IMR-90 (cell line): ENCODE measurements at regions not wholly inside any gene's neighbourhood (a gene's known extent, or its start where the extent isn't known, plus 50 kb on each side); places are given as distances from the start of the nearest gene placed in this dataset.

ENCODE experiments used
- ATAC-seq: fragments of 200-7000 bp; cut with Tn5 transposase; 2 replicates; pipeline ENCODE4 v1.9.1; 2020; ENCODE audit warnings: low read depth, mild to moderate bottlenecking, moderate library complexity
- BruUV-seq: library from RNA; stranded (reverse); fragments of 400-500 nt; replicated peaks from 2 replicates; lab custom pipeline; 2021; lab: Mats Ljungman, UMichigan
- CTCF ChIA-PET: fragments of 300-600 bp; formaldehyde crosslinking; extraction: SDS; loops from one replicate; lab custom pipeline; 2021; ENCODE audit warnings: antibody characterized with exemption; lab: Yijun Ruan, JAX
- POLR2A ChIA-PET: fragments of 300-600 bp; sonication (Branson Sonifier 250); formaldehyde crosslinking; loops from one replicate; lab custom pipeline; 2022; ENCODE audit warnings: antibody characterized with exemption; ENCODE audit not compliant: unreplicated experiment; lab: Charles Lee
- DNase-seq: peaks from one replicate; pipeline ENCODE4 v3.0.0; 2013
- H2AFZ ChIP-seq: replicated peaks from 2 replicates; pipeline ENCODE3; 2013; ENCODE audit warnings: low read length, mild to moderate bottlenecking; ENCODE audit not compliant: poor library complexity
- H2AK5ac ChIP-seq: 2 replicates; pipeline ENCODE4 v1.6.1; 2013; ENCODE audit warnings: low read depth, low read length, inconsistent platforms
- H2AK9ac ChIP-seq: replicated peaks from 2 replicates; pipeline ENCODE3; 2013; ENCODE audit warnings: mild to moderate bottlenecking, low read depth, low read length, moderate library complexity; ENCODE audit not compliant: poor library complexity
- H2BK120ac ChIP-seq: 2 replicates; pipeline ENCODE4 v1.6.1; 2013; ENCODE audit warnings: low read depth, low read length, inconsistent platforms
- H2BK15ac ChIP-seq: 3 replicates; pipeline ENCODE4 v1.6.1; 2013; ENCODE audit warnings: low read depth, low read length, inconsistent platforms
- H2BK20ac ChIP-seq: 2 replicates; pipeline ENCODE4 v1.6.1; 2013; ENCODE audit warnings: low read depth, mild to moderate bottlenecking, inconsistent platforms, low read length, moderate library complexity
- H2BK5ac ChIP-seq: 2 replicates; pipeline ENCODE4 v1.6.1; 2013; ENCODE audit warnings: mild to moderate bottlenecking, low read depth, low read length, inconsistent platforms; ENCODE audit not compliant: poor library complexity, severe bottlenecking
- H3K14ac ChIP-seq: replicated peaks from 2 replicates; pipeline ENCODE4 v1.6.1; 2013; ENCODE audit warnings: low read depth, low read length, inconsistent platforms
- H3K18ac ChIP-seq: 2 replicates; pipeline ENCODE4 v1.6.1; 2013; ENCODE audit warnings: low read depth, low read length, control low read depth
- H3K23ac ChIP-seq: 2 replicates; pipeline ENCODE4 v1.6.1; 2013; ENCODE audit warnings: low read depth, low read length, inconsistent platforms
- H3K27ac ChIP-seq: 2 replicates; pipeline ENCODE4 v1.5.1; 2013; ENCODE audit warnings: mild to moderate bottlenecking, control low read depth, low read length; ENCODE audit not compliant: insufficient read depth
- H3K27me3 ChIP-seq: 2 replicates; pipeline ENCODE4 v1.6.1; 2013; ENCODE audit warnings: low read length; ENCODE audit not compliant: control insufficient read depth, insufficient read depth
- H3K36me3 ChIP-seq: 2 replicates; pipeline ENCODE4 v1.6.1; 2013; ENCODE audit warnings: low read length, mixed read lengths; ENCODE audit not compliant: control insufficient read depth, insufficient read depth
- H3K4ac ChIP-seq: 2 replicates; pipeline ENCODE4 v1.6.1; 2013; ENCODE audit warnings: low read depth, low read length, inconsistent platforms
- H3K4me1 ChIP-seq: 2 replicates; pipeline ENCODE4 v1.6.1; 2013; ENCODE audit warnings: low read length, mixed read lengths; ENCODE audit not compliant: control insufficient read depth, insufficient read depth
- H3K4me2 ChIP-seq: 2 replicates; pipeline ENCODE4 v1.6.1; 2013; ENCODE audit warnings: low read depth, mild to moderate bottlenecking, control low read depth, low read length, moderate library complexity
- H3K4me3 ChIP-seq: 2 replicates; pipeline ENCODE4 v1.5.1; 2013; ENCODE audit warnings: low read depth, mild to moderate bottlenecking, control low read depth, low read length, moderate library complexity; ENCODE audit not compliant: insufficient read depth
- H3K56ac ChIP-seq: 2 replicates; pipeline ENCODE4 v1.6.1; 2013; ENCODE audit warnings: low read length, inconsistent platforms; ENCODE audit not compliant: insufficient read depth; ENCODE audit errors: extremely low read depth
- H3K79me1 ChIP-seq, 2 experiments: 2 replicates each; pipeline ENCODE4 v1.6.1; 2013; ENCODE audit warnings: low read length in 2 of 2, inconsistent platforms in 1 of 2, low read depth in 1 of 2
- H3K9ac ChIP-seq: 2 replicates; pipeline ENCODE4 v1.6.1; 2013; ENCODE audit warnings: low read depth, low read length, control low read depth
- H3K9me1 ChIP-seq: 2 replicates; pipeline ENCODE4 v1.6.1; 2013; ENCODE audit warnings: low read length, inconsistent platforms; ENCODE audit not compliant: insufficient read depth
- H3K9me3 ChIP-seq: 2 replicates; pipeline ENCODE4 v1.6.1; 2013; ENCODE audit warnings: low read length; ENCODE audit not compliant: control insufficient read depth, insufficient read depth
- H4K20me1 ChIP-seq: 2 replicates; pipeline ENCODE4 v1.6.1; 2013; ENCODE audit warnings: low read length, inconsistent platforms; ENCODE audit not compliant: insufficient read depth
- H4K5ac ChIP-seq: 2 replicates; pipeline ENCODE4 v1.6.1; 2013; ENCODE audit warnings: mild to moderate bottlenecking, low read depth, low read length, control low read depth
- H4K8ac ChIP-seq, 2 experiments: 2 replicates each; pipeline ENCODE4 v1.6.1; 2013; ENCODE audit warnings: low read depth in 2 of 2, low read length in 2 of 2, control low read depth in 1 of 2, inconsistent platforms in 1 of 2
- H4K91ac ChIP-seq: 2 replicates; pipeline ENCODE4 v1.6.1; 2013; ENCODE audit warnings: low read depth, low read length, inconsistent platforms; ENCODE audit not compliant: insufficient read depth
- BHLHE40 ChIP-seq: fragments of 150-350 bp; IDR thresholded peaks from 2 replicates; pipeline ENCODE4 v1.6.1; 2016; ENCODE audit warnings: mild to moderate bottlenecking, low read depth, low read length
- CEBPB ChIP-seq: IDR thresholded peaks from 2 replicates; pipeline ENCODE4 v1.6.1; 2012; ENCODE audit warnings: low read depth, low read length, improper control_type of control experiment
- CHD1 ChIP-seq: IDR thresholded peaks from 2 replicates; pipeline ENCODE4 v1.6.1; 2012; ENCODE audit warnings: low read depth, low read length, improper control_type of control experiment
- CTCF ChIP-seq: conservative IDR thresholded peaks from 2 replicates; pipeline ENCODE4 v1.5.1; 2012; ENCODE audit warnings: mild to moderate bottlenecking, low read depth, low read length, improper control_type of control experiment
- ELK1 ChIP-seq: fragments of 150-350 bp; IDR thresholded peaks from 2 replicates; pipeline ENCODE4 v1.6.1; 2016; ENCODE audit warnings: low read depth, mild to moderate bottlenecking, low read length, moderate library complexity, borderline replicate concordance
- FOS ChIP-seq: fragments of 150-350 bp; IDR thresholded peaks from 2 replicates; pipeline ENCODE4 v1.6.1; 2016; ENCODE audit warnings: low read depth, low read length
- MAFK ChIP-seq: IDR thresholded peaks from 2 replicates; pipeline ENCODE4 v1.6.1; 2012; ENCODE audit warnings: low read depth, low read length, improper control_type of control experiment
- MAZ ChIP-seq: IDR thresholded peaks from 2 replicates; pipeline ENCODE4 v1.6.1; 2012; ENCODE audit warnings: low read depth, mild to moderate bottlenecking, low read length, improper control_type of control experiment, moderate library complexity, borderline replicate concordance
- MXI1 ChIP-seq: IDR thresholded peaks from 2 replicates; pipeline ENCODE4 v1.6.1; 2012; ENCODE audit warnings: low read depth, mild to moderate bottlenecking, low read length, moderate library complexity, borderline replicate concordance
- NFE2L2 ChIP-seq: fragments of 150-350 bp; IDR thresholded peaks from 2 replicates; pipeline ENCODE4 v1.6.1; 2016; ENCODE audit warnings: low read depth, mild to moderate bottlenecking, low read length
- POLR2A ChIP-seq: IDR thresholded peaks from 2 replicates; pipeline ENCODE4 v1.6.1; 2012; ENCODE audit warnings: mild to moderate bottlenecking, low read depth, low read length
- RAD21 ChIP-seq: IDR thresholded peaks from 2 replicates; pipeline ENCODE4 v1.6.1; 2012; ENCODE audit warnings: low read length, improper control_type of control experiment
- RCOR1 ChIP-seq: IDR thresholded peaks from 2 replicates; pipeline ENCODE4 v1.6.1; 2012; ENCODE audit warnings: mild to moderate bottlenecking, low read length, improper control_type of control experiment; ENCODE audit not compliant: insufficient replicate concordance
- RFX5 ChIP-seq: IDR thresholded peaks from 2 replicates; pipeline ENCODE4 v1.8.0; 2012; ENCODE audit warnings: low read depth, mild to moderate bottlenecking, low read length, moderate library complexity
- SMC3 ChIP-seq: fragments of 150-350 bp; IDR thresholded peaks from 2 replicates; pipeline ENCODE4 v1.6.1; 2016; ENCODE audit warnings: low read depth, mild to moderate bottlenecking, antibody characterized with exemption, low read length, moderate library complexity
- WGBS, 2 experiments: methylation state at CpG; one replicate each; pipeline versions ENCODE4 v1.1.5 to v1.1.7; 2013; ENCODE audit warnings: missing lambda C conversion rate in 2 of 2; ENCODE audit not compliant: insufficient read length in 1 of 2; ENCODE audit errors: extremely low coverage in 2 of 2; 5-methylcytosine and 5-hydroxymethylcytosine counted together
- dilution Hi-C: fragments of 300-500 bp; cut with HindIII; formaldehyde crosslinking; loops from one replicate; pipeline ENCODE4 v1.14.3; 2018; ENCODE audit warnings: low sequenced_read_pairs; ENCODE audit not compliant: unreplicated experiment
- in situ Hi-C: fragments of 300-500 bp; cut with MboI; formaldehyde crosslinking; loops from 3 replicates; pipeline ENCODE4 v1.14.3; 2019; ENCODE audit warnings: low sequenced_read_pairs, inconsistent platforms, mixed read lengths
- intact Hi-C: fragments of 100-400 bp; cut with micrococcal nuclease; formaldehyde crosslinking; loops from 2 replicates; pipeline ENCODE4 v1.10.0; 2022
- TF ChIP-seq, protein P1 (sequence below): fragments of 150-350 bp; IDR thresholded peaks from 2 replicates; pipeline ENCODE4 v1.6.1; 2017; ENCODE audit warnings: mild to moderate bottlenecking, antibody characterized with exemption, low read length, low read depth

DNA sequence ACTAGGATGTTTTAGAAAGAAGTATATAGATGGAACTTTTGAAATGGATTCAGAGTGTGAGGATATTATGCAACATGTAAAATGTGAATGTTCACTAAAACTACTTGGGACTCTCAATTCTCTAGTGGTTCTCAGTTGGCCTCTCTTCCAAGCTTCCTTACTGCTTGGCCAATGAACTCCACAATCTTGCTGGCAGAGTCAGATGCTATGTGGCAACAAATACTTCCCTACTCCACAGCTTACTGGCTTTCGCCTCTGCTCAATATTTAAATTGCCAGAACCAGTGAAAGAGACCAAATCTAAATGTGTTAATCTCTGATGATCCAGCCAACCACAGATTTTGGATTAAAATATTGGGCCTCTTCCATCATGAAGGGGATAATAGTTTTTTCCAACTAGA, 138.4 kb downstream of the HTR1B start:
- H2BK15ac ChIP-seq: no peak overlapping the region
- POLR2A ChIA-PET: no interaction called here
- no peak overlapping the region for H2BK5ac ChIP-seq
- H3K4me1 ChIP-seq: peaks cover 2% of the 10 kb centered on the region; the same call in 1 of the 2 replicates
- no CpG with 5 or more reads among the region's 1 CpG for WGBS, 2 experiments
- no peak overlapping the region for H4K8ac ChIP-seq
- no peak overlapping the region for H2BK120ac ChIP-seq
- no peak for DNase-seq
- no peak for ATAC-seq
- no peaks in the 10 kb centered on the region for H3K9me3 ChIP-seq
- no peak overlapping the region for H3K23ac ChIP-seq
- H2AFZ ChIP-seq: no peak overlapping the region
- H3K9me1 ChIP-seq: no peaks in the 10 kb centered on the region
- H4K91ac ChIP-seq: no peak overlapping the region
- H2AK5ac ChIP-seq: no peak overlapping the region
- H3K4me3 ChIP-seq: no peak overlapping the region
- no peak overlapping the region for H3K9ac ChIP-seq
- H3K36me3 ChIP-seq: no peaks in the 10 kb centered on the region
- H3K56ac ChIP-seq: no peak overlapping the region
- no peak overlapping the region for H3K18ac ChIP-seq
- H3K79me1 ChIP-seq: peaks cover 0 to 5% of the 10 kb centered on the region in 2 experiments; a peak in 1 of 4 replicates
- H3K4ac ChIP-seq: no peak overlapping the region
- BruUV-seq: no TSS peak
- H4K20me1 ChIP-seq: no peaks in the 10 kb centered on the region
- no peak overlapping the region for H3K27ac ChIP-seq
- no peak overlapping the region for H2AK9ac ChIP-seq
- CTCF ChIA-PET: no interaction called here
- no peak for TF ChIP-seq CTCF
- no peak for TF ChIP-seq MAFK
- TF ChIP-seq, protein P1, sequence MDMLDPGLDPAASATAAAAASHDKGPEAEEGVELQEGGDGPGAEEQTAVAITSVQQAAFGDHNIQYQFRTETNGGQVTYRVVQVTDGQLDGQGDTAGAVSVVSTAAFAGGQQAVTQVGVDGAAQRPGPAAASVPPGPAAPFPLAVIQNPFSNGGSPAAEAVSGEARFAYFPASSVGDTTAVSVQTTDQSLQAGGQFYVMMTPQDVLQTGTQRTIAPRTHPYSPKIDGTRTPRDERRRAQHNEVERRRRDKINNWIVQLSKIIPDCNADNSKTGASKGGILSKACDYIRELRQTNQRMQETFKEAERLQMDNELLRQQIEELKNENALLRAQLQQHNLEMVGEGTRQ: no peak
- no peak for TF ChIP-seq RAD21
- no peak for TF ChIP-seq NFE2L2
- no peak for TF ChIP-seq CHD1
- no peak for TF ChIP-seq RFX5
- TF ChIP-seq CEBPB: no peak
- TF ChIP-seq RCOR1: no peak
- no peak for TF ChIP-seq SMC3
- TF ChIP-seq BHLHE40: no peak
- TF ChIP-seq MAZ: no peak
- no peak for TF ChIP-seq FOS
- no peak for TF ChIP-seq MXI1
- no peak for TF ChIP-seq ELK1
- no peak for TF ChIP-seq POLR2A
- no peak overlapping the region for H2BK20ac ChIP-seq
- intact Hi-C loops: no loop called here
- dilution Hi-C loops: no loop called here
- no peaks in the 10 kb centered on the region for H3K27me3 ChIP-seq
- H3K4me2 ChIP-seq: no peak overlapping the region
- in situ Hi-C loops: no loop called here
- no peak overlapping the region for H3K14ac ChIP-seq
- no peak overlapping the region for H4K5ac ChIP-seq
